ENCODE measurements at regions not wholly inside any gene's neighbourhood (a gene's known extent, or its start where the extent isn't known, plus 50 kb on each side); places are given as distances from the start of the nearest gene placed in this dataset.

- DNase-seq = no peak
- Histone ChIP-seq H3K9me3 (no peaks in the 10 kb centered on the region), H3K36me3 (no peaks in the 10 kb centered on the region), H3K27ac (no peak overlapping the region), H3K4me3 (no peak overlapping the region), H3K4me1 (no peaks in the 10 kb centered on the region), H3K27me3 (ENCODE audit: low read depth) (no peaks in the 10 kb centered on the region)
- no peak for ATAC-seq
- intact Hi-C loops (cut with DNase I) = no loop called here
- no peak for TF ChIP-seq CTCF (IDR thresholded peaks at IDR 0.05)
Observed at GRCh38 chr5:52255308-52255707, 532.4 kb upstream of the ITGA1 start.

GRCh38 chr5:52262844-52263243 is 524.9 kb upstream of the ITGA1 start:
- DNase-seq (no peak), ATAC-seq (no peak)
- H3K4me1 ChIP-seq = no peaks in the 10 kb centered on the region
- no peaks in the 10 kb centered on the region for H3K36me3 ChIP-seq
- H3K4me3 ChIP-seq = no peak overlapping the region
- no peaks in the 10 kb centered on the region for H3K27me3 ChIP-seq (ENCODE audit: low read depth)
- no peak overlapping the region for H3K27ac ChIP-seq
- intact Hi-C loops (cut with DNase I) = no loop called here
- H3K9me3 ChIP-seq = no peaks in the 10 kb centered on the region
- no peak for TF ChIP-seq CTCF (IDR thresholded peaks at IDR 0.05)

- Histone ChIP-seq H3K27me3 (ENCODE audit: low read depth) (no peaks in the 10 kb centered on the region), H3K9me3 (no peaks in the 10 kb centered on the region), H3K4me1 (no peaks in the 10 kb centered on the region), H3K4me3 (no peak overlapping the region), H3K27ac (no peak overlapping the region), H3K36me3 (no peaks in the 10 kb centered on the region)
- intact Hi-C loops (cut with DNase I) = no loop called here
- DNase-seq (no peak), ATAC-seq (no peak)
- TF ChIP-seq CTCF (IDR thresholded peaks at IDR 0.05) = no peak
Observed at GRCh38 chr5:52269401-52269800, 518.3 kb upstream of the ITGA1 start.

- H3K4me1 ChIP-seq = no peaks in the 10 kb centered on the region
- intact Hi-C loops (cut with DNase I) = no loop called here
- no peak overlapping the region for H3K27ac ChIP-seq
- no peaks in the 10 kb centered on the region for H3K9me3 ChIP-seq
- no peaks in the 10 kb centered on the region for H3K27me3 ChIP-seq (ENCODE audit: low read depth)
- no peak overlapping the region for H3K4me3 ChIP-seq
- no peak for ATAC-seq
- no peaks in the 10 kb centered on the region for H3K36me3 ChIP-seq
- DNase-seq = no peak
- TF ChIP-seq CTCF (IDR thresholded peaks at IDR 0.05) = no peak
Observed at GRCh38 chr5:52269859-52270258, 517.9 kb upstream of the ITGA1 start.

GRCh38 chr5:52275639-52276038 is 512.1 kb upstream of the ITGA1 start:
- Histone ChIP-seq H3K27ac (no peak overlapping the region), H3K4me1 (no peaks in the 10 kb centered on the region), H3K4me3 (no peak overlapping the region), H3K36me3 (no peaks in the 10 kb centered on the region), H3K27me3 (ENCODE audit: low read depth) (no peaks in the 10 kb centered on the region), H3K9me3 (no peaks in the 10 kb centered on the region)
- DNase-seq = no peak
- intact Hi-C loops (cut with DNase I) = no loop called here
- no peak for ATAC-seq
- no peak for TF ChIP-seq CTCF (IDR thresholded peaks at IDR 0.05)

GRCh38 chr5:52277101-52277500 is 510.6 kb upstream of the ITGA1 start:
- Histone ChIP-seq H3K27ac (no peak overlapping the region), H3K27me3 (ENCODE audit: low read depth) (no peaks in the 10 kb centered on the region), H3K36me3 (no peaks in the 10 kb centered on the region), H3K9me3 (no peaks in the 10 kb centered on the region), H3K4me1 (no peaks in the 10 kb centered on the region), H3K4me3 (no peak overlapping the region)
- ATAC-seq (no peak), DNase-seq (no peak)
- no peak for TF ChIP-seq CTCF (IDR thresholded peaks at IDR 0.05)
- intact Hi-C loops (cut with DNase I) = no loop called here

Data from lower lobe of right lung (tissue), 2 donors.